Cardiac fibroblast (primary cell): ENCODE measurements at regions not wholly inside any gene's neighbourhood (a gene's known extent, or its start where the extent isn't known, plus 50 kb on each side); places are given as distances from the start of the nearest gene placed in this dataset.
"Not testable (repeated sequence)": the region's sequence is repeated elsewhere in the genome, so short reads cannot be mapped to it uniquely, and the experiment has no call there.

Experiments used
- DNase-seq, 2 donors: peaks; one replicate each; pipeline versions ENCODE4 v3.0.0 to v3.0.0-alpha.2; 2010; ENCODE audit warnings: low read depth in 2 of 2
- H3K4me3 ChIP-seq, 2 donors: replicated peaks in 1 of 2; 1 replicate in 1 of 2; 2 replicates in 1 of 2; pipeline ENCODE4 v1.5.1; 2011; ENCODE audit warnings: low read depth in 2 of 2, low read length in 2 of 2, mild to moderate bottlenecking in 2 of 2, moderate library complexity in 1 of 2
- TF ChIP-seq, protein P1 (sequence below): IDR thresholded peaks from one replicate; pipeline ENCODE4 v1.5.1; 2011; ENCODE audit warnings: low read depth, mild to moderate bottlenecking, low read length, inconsistent platforms

DNA sequence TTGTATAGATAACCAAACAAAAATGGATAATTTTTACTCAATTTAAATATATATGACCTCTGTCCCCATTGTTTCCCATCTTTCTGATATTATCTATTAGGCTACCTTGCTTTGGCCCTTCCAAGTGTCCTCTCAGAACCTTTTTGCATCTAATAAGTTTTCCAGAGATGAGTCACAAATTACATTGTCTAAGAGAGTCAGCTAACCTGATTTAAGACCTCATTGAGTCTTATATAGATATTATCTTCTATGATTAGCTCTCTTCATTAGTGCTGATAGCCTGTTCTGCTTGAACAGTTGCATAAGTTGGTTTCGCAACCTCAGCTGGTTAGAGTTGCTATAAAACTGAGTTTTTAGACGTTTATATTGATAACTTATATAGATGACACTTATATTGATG is 623.1 kb downstream of the LRRC70 start:
- no peak for DNase-seq
- H3K4me3 ChIP-seq = no peak overlapping the region
- TF ChIP-seq, protein P1, sequence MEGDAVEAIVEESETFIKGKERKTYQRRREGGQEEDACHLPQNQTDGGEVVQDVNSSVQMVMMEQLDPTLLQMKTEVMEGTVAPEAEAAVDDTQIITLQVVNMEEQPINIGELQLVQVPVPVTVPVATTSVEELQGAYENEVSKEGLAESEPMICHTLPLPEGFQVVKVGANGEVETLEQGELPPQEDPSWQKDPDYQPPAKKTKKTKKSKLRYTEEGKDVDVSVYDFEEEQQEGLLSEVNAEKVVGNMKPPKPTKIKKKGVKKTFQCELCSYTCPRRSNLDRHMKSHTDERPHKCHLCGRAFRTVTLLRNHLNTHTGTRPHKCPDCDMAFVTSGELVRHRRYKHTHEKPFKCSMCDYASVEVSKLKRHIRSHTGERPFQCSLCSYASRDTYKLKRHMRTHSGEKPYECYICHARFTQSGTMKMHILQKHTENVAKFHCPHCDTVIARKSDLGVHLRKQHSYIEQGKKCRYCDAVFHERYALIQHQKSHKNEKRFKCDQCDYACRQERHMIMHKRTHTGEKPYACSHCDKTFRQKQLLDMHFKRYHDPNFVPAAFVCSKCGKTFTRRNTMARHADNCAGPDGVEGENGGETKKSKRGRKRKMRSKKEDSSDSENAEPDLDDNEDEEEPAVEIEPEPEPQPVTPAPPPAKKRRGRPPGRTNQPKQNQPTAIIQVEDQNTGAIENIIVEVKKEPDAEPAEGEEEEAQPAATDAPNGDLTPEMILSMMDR = no peak

DNA sequence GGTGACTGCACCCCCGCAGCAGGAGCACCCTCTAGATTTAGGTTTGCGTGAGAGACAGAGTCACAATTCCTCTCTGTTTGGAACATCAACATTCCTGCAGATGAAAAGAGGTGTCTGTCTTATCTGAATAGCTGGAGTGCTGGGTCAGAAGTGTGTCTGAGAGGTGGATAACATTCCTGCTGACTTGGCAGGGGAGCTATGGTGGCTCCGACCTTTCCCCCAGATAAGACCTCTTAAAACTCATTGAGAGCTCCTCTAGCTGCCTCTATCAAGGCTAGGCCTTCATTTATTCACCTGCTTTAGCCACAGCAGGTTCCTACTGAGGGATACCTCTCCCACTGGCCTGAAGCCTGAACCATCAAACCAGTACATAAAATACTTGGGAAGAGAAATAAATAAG is 615.5 kb downstream of the LRRC70 start:
- DNase-seq = no peak
- TF ChIP-seq, protein P1 = no peak
- H3K4me3 ChIP-seq = no peak overlapping the region

DNA sequence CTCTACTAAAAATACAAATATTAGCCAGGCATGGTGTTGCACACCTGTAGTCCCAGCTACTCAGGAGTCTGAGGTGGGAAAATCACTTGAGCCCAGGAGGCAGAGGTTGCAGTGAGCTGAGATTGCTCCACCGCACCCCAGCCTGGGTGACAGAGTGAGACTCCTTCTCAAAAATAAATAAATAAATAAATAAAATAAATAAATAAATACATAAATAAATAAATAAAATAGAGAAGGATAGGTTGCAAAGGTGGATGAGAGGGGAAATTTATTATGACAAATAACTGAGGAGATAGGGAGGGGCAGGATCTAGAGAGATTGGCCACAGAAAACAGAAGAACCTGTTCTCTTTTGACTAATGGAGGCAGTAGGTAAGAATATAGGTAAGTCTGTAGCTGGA is 601.6 kb downstream of the LRRC70 start:
- DNase-seq, H3K4me3 ChIP-seq: not testable (repeated sequence)

DNA sequence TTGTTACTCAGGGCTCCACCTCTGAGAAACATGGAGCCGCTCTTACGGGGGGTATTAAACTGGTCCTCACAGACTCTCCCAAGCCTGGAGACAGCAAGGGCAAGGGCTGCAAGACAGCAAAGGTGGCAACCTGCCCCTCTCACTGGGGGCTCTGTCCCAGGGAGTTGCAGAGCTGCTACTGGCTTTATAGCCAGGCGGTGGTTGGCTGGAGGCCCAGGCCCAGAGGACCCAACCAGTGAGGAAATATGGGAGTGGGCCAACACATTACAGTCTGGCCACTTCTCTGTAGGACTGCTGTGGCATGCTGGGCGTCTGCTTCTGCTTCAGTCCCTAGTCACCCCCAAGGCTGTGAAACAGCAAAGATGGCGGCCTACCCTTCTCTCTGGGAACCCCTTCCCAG is 597.2 kb downstream of the LRRC70 start:
- no peak overlapping the region for H3K4me3 ChIP-seq
- no peak for DNase-seq
- TF ChIP-seq, protein P1 = no peak

DNA sequence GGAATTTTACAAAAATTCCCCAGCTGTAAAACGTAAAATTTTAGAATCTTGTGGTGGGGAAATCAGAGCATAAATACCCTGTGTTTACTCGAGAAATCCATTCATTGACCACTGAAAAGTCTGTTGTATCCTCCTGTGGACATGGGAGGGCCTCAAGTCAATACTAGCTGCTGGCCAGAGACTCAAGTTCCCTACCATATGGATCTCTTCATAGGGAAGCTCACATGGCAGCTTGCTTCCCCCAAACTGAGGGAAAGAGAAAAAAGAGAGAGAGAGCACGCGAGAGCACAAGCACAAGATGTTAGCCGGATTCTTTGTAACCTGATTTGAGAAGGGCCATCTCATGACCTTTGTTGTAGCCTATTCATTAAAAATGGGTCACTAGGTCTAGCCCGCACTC is 591.9 kb downstream of the LRRC70 start:
- TF ChIP-seq, protein P1 = no peak
- H3K4me3 ChIP-seq = no peak overlapping the region
- DNase-seq = no peak

DNA sequence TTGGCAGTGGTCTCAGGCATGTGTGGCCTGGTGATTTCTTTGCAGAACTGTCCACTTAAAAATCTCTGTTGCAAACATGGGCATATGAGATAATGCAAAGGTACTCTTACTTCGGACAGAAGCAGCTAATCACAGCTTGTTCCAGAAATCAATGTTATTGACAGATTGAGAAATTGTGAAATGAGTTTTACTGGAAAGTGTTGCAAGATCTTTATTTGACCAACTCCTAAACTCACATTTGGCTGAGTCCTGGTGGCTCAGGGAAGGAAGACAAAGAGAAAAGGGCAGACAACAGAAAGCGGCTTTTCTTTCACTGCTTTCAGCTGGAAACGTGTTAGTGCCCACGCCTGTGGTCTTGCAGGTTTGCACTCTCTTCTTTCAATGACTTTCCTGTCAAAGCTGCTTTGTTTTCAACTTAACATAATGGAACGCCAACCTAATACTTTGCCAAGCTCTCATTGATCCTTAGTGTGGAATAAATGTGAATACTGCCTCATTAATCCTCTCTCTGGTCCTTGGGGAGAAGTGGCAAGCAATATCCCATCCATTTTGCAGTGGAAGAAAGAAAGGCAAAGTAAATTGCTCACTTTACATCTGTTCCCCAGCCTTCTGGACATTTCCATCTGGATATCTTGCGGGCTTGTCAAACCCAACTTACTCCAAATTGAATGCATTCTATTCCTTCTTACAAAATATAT is 586.4 kb downstream of the LRRC70 start:
- H3K4me3 ChIP-seq = no peak overlapping the region
- TF ChIP-seq, protein P1 = no peak
- no peak for DNase-seq

DNA sequence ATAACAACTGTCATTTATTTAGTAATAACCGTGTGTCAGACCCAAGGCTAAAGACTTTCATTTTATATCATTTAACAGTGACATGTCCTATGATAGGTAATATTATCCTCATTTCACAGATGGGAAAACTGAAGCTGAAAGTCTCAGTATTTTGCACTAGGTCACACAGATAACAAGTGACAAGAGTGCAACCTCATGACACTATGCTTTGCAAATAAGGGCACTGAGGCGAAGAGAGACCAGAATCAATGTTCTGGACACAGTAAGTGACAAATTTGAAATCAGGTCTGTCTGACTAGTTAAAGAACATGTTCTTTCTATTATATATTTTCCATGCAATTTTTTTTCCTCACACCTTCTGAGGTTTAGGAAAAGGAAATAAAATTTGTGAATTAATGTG is 585.7 kb downstream of the LRRC70 start:
- no peak for DNase-seq
- TF ChIP-seq, protein P1 = no peak
- H3K4me3 ChIP-seq = no peak overlapping the region
